ENCODE measurements at regions not wholly inside any gene's neighbourhood (a gene's known extent, or its start where the extent isn't known, plus 50 kb on each side); places are given as distances from the start of the nearest gene placed in this dataset.

- TF ChIP-seq CTCF (IDR thresholded peaks at IDR 0.05; ENCODE audit: low read depth, low read length) = no peak
- in situ Hi-C loops (cut with HindIII; ENCODE audit: low sequenced_read_pairs) = no loop called here
- no peak overlapping the region for H3K4me3 ChIP-seq (ENCODE audit: low read depth, low read length)
- DNase-seq (ENCODE audit: low read depth, low spot score) = no peak
Measured at GRCh38 chr1:8256321-8256720, 61.6 kb upstream of the SLC45A1 start.

GRCh38 chr1:8255712-8256111 is 62.2 kb upstream of the SLC45A1 start:
- no peak overlapping the region for H3K4me3 ChIP-seq (ENCODE audit: low read depth, low read length)
- TF ChIP-seq CTCF (IDR thresholded peaks at IDR 0.05; ENCODE audit: low read depth, low read length) = no peak
- in situ Hi-C loops (cut with HindIII; ENCODE audit: low sequenced_read_pairs) = no loop called here
- DNase-seq (ENCODE audit: low read depth, low spot score) = no peak

GRCh38 chr1:8252266-8252951 is 65.5 kb upstream of the SLC45A1 start:
- DNase-seq (ENCODE audit: low read depth, low spot score) = no peak
- in situ Hi-C loops (cut with HindIII; ENCODE audit: low sequenced_read_pairs) = no loop called here

GRCh38 chr1:8251635-8252034 is 66.3 kb upstream of the SLC45A1 start:
- no peak for DNase-seq (ENCODE audit: low read depth, low spot score)
- TF ChIP-seq CTCF (IDR thresholded peaks at IDR 0.05; ENCODE audit: low read depth, low read length) = no peak
- in situ Hi-C loops (cut with HindIII; ENCODE audit: low sequenced_read_pairs) = no loop called here
- no peak overlapping the region for H3K4me3 ChIP-seq (ENCODE audit: low read depth, low read length)

More at GRCh38 chr1:8252266-8252951, 65.5 kb upstream of the SLC45A1 start:
- H3K4me3 ChIP-seq (ENCODE audit: low read depth, low read length) = no peak overlapping the region
- no peak for TF ChIP-seq CTCF (IDR thresholded peaks at IDR 0.05; ENCODE audit: low read depth, low read length)

- no peak overlapping the region for H3K4me3 ChIP-seq (ENCODE audit: low read depth, low read length)
- no peak for DNase-seq (ENCODE audit: low read depth, low spot score)
- in situ Hi-C loops (cut with HindIII; ENCODE audit: low sequenced_read_pairs) = no loop called here
- TF ChIP-seq CTCF (IDR thresholded peaks at IDR 0.05; ENCODE audit: low read depth, low read length) = no peak
Measured at GRCh38 chr1:8249838-8250237, 68.1 kb upstream of the SLC45A1 start.

- no peak for TF ChIP-seq CTCF (IDR thresholded peaks at IDR 0.05; ENCODE audit: low read depth, low read length)
- H3K4me3 ChIP-seq (ENCODE audit: low read depth, low read length) = no peak overlapping the region
- DNase-seq (ENCODE audit: low read depth, low spot score) = no peak
- in situ Hi-C loops (cut with HindIII; ENCODE audit: low sequenced_read_pairs) = no loop called here
Measured at GRCh38 chr1:8247811-8248436, 70.0 kb upstream of the SLC45A1 start.

Data from astrocyte of the spinal cord (primary cell).